ENCODE measurements at regions not wholly inside any gene's neighbourhood (a gene's known extent, or its start where the extent isn't known, plus 50 kb on each side); places are given as distances from the start of the nearest gene placed in this dataset.

DNA sequence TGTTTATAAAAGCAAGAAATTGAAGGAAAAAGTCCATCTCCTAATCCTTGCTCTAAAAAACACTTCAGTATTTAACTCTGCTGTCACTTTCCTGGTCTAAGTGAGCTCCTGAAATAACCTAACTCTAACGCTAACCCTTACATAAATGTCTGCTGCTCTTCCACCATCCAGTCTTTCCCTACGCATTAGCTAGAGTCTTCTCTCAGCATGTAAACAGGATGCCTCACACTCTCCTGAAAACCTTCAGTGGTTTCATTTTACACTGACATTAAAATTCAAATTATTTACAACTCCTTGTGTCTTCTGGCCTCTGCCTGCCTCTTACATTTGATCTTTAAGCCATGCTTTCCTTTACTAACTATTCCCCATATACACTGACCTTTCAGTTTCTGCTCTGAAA, 697.6 kb upstream of the CXADR start:
- no peak for DNase-seq (ENCODE audit: low read depth in 2 of 2)

DNA sequence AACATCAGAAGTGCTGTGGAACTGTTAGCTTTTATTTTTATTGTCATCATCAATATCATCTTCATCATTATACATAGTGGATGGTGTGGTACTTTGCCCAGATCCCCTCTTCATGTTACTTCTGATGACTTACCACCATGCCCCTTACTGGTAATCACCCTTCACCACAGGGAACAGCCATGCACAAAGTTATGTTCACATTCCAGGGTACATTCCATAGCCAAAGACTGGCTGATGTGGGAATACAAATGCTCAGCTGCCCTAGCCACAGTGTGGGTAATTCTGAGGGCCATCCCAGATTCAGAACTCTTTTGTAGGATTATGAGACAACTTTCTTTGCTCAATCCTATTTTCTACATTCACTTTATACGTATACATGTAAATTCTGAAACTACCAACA, 691.3 kb upstream of the CXADR start:
- no peak for DNase-seq (ENCODE audit: low read depth in 2 of 2)

DNA sequence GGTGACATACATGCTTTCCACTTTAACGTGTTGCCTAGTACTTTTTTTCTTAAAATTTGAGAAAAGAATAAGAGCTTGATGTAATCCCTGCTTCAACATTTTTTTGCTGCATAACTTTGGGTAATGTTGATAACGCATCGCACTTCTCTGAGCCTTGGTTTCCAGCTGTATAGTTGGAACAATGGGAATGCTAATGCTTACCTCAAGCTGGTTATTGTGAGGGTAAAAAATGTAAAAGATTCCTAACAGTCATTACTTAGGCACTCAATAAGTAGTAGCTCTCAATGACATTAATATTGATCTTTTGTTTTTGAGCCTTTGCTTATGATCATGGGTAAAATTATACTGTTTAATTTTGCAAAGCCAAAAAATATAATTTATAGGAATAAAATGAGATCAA, 683.3 kb upstream of the CXADR start:
- no peak for DNase-seq (ENCODE audit: low read depth in 2 of 2)

DNA sequence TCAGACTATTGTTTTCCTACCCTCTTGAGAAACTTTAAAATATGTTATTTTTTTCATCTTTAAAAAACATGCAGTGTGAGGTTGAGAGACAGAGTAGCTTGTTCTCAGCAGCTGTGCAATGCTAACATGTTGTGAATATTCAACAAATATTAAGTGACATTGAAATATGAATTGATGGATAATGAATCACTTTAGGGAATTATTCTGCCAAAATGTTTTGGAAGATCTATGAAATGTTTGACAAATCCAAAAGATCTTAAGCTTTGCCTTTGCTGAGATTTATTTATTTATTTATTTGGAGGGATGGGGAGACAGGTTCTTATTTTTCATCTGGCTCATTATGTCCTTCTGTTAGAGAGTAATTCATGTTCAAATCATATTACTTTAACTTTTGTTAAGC, 680.1 kb upstream of the CXADR start:
- DNase-seq (ENCODE audit: low read depth in 2 of 2) = no peak

DNA sequence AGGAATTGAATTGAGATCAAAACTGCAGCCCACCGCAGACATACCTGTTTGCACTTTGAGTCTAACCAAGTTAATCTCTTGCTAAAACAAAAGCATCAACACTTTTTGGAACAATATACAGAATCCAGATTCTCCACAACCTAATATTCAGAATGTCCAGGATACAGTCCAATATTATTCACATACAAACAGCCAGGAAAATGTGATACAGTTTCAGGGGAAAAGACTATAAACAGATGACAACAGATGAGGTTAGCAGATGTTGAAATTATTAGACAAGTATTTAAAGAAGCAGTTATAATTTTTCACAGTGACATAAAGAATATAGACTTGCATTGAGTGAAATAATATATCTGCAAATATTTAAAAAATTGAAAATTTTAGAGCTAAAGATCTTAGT, 678.1 kb upstream of the CXADR start:
- no peak for DNase-seq (ENCODE audit: low read depth in 2 of 2)

DNA sequence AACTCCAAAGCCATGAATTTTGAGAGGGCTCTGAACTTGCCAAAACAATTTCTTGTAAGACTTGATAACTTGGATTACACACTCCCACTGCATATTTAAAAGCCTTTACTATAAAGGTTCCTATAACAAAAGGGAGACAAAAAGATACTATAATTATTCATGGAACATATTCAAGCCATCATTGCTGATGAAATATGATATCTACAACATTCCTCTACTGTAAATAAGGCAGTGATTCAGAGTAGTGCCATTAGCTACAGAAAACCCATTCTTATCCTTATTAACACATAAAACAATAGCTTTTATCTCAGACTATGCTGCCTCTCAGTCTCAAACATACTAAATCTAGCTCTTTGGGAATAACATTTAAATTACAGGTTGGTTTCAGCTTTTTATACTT, 675.5 kb upstream of the CXADR start:
- DNase-seq (ENCODE audit: low read depth in 2 of 2) = no peak

DNA sequence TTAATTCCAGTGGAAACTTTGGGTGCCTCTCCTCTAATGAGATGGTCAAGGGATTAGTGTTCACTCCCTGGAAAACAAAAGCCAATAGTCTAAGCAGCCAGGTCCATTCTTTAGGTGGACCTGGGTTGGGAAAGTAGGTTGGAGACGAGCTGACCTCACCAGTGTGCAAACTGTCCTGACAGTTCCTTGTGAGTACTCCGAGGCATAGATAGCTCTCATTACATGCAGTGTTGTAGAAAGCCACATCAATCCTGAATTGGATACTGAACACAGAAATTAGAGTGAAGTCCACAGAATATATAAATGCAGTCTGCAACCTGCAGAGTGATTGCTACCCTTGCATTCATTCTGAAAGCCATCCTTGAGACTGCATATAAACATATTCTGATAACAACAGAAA, 675.1 kb upstream of the CXADR start:
- DNase-seq (ENCODE audit: low read depth in 2 of 2) = no peak

DNA sequence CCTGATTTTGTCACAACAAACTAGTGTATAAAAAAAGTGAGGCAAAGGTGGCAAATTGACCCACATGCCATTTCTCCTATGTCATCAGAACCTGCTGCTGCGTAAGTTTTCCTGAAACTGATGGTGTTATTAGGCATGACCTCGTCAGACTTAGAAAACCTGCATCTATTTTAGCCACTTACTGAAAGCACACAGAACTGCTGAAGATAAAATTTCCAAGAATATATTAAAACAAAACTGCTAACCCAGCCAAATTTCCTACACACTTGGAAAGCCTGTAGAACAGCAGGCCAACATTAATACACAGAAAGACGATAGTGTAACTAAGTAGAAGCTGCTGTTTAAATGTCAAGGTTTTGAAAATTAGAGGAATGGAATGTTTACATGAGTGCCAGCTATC, 674.5 kb upstream of the CXADR start:
- DNase-seq (ENCODE audit: low read depth in 2 of 2) = no peak

DNA sequence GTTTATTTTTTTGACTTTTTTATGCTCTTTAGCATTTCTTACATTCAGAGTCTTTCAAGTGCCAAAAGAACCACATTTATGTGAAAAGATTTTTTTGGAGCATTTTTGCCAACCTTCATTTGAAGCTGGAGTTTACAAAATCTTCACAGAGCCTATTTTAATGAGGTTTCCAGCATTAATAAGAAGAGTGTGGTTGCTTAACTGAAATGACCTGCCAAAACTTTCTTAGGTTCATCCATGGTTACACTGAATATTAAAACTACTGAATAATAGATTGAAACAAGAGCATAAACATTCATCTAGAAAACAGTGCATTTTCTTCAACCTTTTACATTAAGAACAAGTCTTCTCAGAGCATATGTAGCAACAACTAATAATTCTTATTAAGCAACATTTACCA, 672.3 kb upstream of the CXADR start:
- DNase-seq (ENCODE audit: low read depth in 2 of 2) = no peak

DNA sequence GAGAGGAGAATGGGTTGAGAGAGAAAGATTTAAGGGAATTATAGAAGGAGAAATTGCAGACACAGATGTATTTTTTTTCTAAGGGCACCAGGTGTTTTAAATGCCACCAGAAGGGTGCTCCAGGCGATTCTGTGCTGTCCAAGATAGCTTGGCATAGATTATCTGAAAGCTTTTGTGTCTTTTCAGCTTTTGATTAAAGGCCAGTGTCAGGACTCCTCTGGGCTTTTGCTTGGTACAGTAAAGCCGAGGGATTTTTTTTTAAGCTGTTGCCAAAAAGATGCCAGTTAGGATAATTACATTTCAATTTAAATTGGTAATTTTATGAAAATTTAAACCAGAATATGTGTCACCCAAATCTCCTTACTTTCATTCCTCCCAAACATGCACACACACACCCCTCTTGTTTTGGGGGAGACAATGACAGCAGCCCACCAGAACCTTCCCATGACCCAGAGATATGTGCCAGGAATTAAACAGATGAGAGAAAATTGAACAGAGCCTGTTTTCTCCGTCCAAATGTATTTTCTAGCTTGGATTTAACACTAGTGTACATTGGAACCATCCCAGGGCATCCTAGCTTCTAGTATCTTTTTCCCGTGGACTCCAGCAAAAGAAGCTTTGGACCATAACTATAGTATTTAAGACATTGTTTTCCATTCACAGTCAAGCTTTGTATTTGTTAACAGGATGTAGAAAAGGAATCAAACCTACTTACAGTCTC, 670.7 kb upstream of the CXADR start:
- DNase-seq (ENCODE audit: low read depth in 2 of 2) = no peak

DNA sequence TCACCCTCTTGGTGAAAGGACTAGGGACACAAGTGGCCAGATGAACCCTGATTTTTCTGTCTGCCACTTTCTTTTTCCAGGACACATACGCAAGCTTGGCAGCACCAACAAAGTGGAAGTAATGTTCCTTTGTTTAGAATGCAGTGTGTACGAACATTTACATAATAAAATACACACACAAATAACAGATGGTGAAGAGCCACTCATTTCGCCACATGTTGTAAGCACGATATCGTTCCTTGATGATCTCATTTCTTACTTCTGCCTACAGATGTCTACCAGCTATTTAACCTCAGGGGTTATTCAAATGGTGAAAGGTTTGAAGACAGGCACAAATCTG, 670.2 kb upstream of the CXADR start:
- DNase-seq (ENCODE audit: low read depth in 2 of 2) = no peak

DNA sequence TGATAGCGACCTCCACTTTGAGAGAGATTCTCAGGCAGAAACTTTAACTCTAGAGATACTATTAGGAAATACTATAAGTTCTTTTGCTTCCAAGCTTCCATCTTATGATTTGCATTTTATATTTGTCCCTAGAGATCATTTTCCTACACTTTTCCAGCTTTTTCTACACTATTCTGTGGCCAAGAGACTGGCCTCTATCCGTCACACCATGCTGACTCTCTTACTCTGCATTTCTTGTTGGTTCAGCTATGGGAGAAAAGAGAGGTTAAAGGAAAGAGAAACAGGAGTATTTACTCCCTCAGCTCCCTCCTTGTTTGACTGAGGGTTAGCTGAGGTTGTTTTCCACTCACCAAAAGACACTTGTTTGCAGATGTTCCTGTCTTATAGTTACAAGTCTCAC, 665.6 kb upstream of the CXADR start:
- DNase-seq (ENCODE audit: low read depth in 2 of 2) = no peak

DNA sequence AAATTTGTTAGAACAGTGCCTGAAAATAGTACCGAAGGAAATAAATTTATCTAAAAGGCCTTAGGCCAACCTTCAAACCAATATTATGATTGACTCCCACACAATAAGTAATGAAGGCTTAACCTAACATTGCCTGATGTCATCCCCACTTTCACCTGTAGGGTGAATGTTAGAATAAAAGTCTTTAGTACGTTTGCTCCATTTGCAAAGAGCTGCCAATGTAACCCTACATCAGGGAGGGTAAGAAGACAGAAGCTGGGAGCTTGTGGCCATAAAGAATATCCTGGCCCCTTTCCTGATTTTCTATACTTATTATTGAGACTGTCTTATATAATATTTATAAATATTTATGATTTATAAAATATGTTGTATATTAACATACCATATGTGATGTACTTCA, 661.8 kb upstream of the CXADR start:
- DNase-seq (ENCODE audit: low read depth in 2 of 2) = no peak

DNA sequence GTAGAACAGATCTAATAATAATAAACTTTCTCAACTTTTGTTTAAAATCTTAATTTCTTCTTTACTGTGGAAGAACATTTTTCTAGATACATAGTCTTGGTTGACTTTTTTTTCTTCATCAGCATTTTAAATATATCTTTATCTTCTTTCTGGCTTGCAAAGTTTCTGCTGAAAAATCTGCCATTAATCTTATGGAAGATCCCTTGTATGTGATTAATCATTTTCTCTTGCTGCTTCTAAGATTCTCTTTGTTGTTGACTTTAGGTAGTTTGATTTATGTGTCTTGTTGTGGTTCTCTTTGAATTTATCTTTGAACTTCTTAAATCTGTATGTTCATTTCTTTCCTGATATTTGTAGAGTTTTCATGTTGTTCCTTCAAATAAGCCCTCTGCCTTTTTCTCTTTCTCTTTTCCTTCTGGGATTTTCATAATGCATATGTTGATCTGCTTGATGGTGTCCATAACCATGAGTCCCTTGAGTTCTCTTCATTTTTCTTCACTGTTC, 657.6 kb upstream of the CXADR start:
- no peak for DNase-seq (ENCODE audit: low read depth in 2 of 2)

DNA sequence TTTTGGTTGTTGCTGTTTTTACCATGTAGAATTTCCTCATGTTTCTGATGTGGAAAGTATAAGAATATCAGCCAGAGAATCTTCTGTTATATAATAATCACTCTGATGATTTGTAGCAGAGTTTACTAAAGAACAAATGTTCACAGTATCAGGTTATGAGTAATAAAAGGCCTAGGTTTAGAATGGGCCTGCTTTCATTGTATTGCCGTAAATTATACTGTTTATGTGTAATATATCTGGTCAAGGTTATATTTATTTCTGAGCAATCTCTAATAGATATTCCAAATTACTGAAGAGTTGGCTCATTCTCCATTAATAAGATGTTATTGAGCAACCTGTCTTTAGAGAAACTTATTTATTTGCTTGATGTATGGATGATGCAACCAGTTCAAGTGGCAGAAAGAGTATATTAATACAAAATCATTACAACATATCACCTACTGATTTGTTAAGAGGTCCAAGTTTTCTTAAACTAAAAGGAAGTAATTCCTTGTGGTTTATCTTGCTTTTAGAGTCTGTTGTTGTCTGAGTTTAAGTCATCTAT, 649.4 kb upstream of the CXADR start:
- no peak for DNase-seq (ENCODE audit: low read depth in 2 of 2)

DNA sequence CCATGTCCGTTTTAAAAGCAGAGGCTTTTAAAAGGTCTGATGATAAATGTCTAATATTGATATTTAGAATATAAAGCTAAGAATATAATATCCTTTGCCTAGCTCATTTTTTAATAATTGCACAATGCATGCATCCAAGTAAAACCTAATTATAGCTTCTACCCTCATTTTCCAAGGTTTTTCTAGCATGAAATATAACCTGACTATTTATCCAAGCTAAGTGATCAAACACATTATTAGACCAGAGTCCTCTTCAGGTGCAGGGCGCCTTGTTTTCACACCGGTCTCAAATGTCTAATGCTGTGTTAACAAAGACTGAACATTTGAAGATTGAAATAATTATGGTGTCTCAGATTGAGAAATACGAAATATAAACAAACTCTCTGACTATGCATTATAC, 648.9 kb upstream of the CXADR start:
- DNase-seq (ENCODE audit: low read depth in 2 of 2) = no peak

DNA sequence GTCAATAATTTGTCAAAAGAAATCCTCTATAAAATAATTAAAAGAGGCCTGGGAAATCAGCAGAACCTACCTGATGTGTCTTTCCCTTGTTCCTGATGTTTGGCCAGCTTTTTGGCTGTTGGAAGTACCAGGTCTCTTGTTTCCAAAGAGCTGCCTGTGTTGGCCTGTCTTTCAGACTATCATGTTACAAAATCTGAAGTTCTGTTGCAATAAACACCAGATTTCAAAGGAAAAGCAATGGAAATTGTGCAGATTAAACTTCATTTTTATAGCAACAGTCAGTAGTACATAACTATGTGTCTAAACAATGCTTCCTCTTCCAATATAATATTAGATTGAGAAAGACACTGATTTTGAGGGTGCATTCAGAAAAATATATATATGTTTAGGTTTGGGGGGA, 647.2 kb upstream of the CXADR start:
- no peak for DNase-seq (ENCODE audit: low read depth in 2 of 2)

DNA sequence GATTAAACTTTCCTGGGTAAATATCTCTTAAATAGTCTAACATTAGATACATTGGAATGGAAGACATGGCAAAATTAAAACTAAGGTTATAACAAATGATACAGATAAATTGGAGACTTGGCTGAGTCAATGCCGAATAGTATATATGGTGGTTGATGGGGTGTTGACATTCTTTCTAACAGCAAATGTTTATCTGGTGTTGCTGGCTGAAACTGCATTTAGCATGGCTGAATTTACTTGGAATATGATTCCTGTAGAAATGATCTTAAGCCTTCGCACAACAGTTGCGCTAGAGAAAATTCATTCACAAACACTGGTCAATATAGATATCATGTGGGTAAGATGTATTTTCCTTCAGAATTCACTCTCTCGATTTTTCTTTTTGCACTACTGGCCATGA, 646.0 kb upstream of the CXADR start:
- no peak for DNase-seq (ENCODE audit: low read depth in 2 of 2)

DNA sequence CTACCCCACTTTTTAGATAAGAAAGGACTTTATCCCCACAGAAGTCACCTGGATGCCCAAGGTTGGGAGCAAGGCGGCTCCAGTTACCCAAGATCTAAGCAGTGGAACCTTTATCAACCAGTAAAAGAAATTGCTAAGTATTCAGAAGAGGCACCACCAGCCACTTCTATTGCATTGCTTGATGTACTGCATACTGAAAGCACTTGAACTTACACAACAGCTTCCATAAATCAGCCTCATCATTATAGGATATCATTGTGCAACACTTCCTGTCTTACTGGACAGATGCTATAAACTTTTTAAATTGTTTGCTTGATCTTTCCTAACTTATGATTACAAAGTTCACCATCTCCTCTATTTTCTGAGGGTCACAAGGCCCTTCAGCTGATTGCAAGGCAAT, 642.7 kb upstream of the CXADR start:
- DNase-seq (ENCODE audit: low read depth in 2 of 2) = no peak

DNA sequence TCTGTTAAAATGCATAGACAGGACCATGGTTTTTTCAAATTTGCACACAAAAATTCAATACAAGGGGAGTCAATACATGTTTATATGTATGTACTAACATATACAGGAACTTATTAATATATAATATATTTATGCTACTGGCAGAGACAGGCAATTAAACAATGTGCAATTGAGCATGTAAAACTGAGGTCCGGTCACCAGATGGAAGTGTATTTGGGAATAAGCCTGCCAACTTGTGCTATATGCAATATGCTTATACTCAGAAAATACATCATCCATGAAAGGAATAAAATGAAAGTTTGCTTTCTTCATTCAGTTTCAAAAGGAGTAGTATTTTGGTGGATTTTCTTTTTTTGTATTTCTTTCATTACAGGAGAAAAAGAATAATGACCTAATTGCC, 640.2 kb upstream of the CXADR start:
- DNase-seq (ENCODE audit: low read depth in 2 of 2) = no peak

DNA sequence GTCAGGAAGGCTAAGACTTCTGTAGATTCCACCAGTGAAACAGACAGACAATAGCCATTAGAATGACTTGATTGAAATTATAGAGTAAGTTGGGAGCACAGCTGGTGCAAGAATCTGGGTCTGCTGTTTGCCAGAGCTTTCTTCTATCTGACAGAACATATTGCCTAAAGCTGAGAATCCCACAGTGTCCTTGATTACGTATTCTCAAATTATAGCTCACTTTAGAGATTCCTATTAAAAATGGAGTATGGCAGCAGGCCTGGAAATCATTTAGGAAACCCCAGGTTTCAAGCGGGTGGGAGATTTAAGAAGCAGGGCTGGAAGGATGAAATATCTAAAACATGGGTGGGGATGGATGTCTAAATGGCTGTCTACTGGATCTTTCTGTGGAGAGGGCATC, 639.7 kb upstream of the CXADR start:
- DNase-seq (ENCODE audit: low read depth in 2 of 2) = no peak

DNA sequence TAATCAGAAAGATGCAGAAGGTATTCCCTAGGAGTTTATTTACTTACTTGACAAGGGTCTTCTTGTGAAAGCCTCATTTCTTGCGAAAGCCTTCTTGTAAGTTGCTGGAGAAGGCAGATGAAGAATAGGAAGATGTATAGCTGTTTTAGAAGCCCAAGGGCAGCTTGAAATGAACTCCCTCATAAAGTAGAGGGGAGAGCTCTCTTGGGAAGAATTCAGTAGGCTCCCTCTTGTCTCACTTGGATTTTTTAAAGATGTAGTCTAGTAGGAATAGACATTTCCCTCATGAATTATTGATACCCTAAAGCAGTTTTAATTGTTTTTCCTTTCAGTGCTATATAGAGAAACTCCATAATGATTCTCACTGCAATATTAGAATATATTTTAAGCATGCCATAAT, 639.2 kb upstream of the CXADR start:
- no peak for DNase-seq (ENCODE audit: low read depth in 2 of 2)

DNA sequence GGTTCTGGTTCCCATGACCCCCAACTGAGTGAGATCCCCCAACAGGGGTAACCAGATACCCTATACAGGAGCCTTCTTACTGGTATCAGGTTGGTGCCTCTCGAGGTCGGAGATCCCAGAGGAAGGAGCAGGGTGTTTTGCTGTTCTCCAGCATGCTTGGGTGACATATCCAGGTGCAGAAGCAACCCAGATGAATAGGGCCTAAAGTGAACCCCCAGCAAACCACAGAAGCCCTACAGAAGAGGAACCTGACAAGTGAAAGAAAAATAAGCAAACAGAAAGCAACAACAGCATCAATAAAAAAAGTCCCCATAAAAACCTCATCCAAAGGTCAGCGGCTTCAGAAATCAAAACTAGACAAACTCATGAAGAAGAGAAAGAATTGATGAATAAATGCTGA, 633.4 kb upstream of the CXADR start:
- no peak for DNase-seq (ENCODE audit: low read depth in 2 of 2)

DNA sequence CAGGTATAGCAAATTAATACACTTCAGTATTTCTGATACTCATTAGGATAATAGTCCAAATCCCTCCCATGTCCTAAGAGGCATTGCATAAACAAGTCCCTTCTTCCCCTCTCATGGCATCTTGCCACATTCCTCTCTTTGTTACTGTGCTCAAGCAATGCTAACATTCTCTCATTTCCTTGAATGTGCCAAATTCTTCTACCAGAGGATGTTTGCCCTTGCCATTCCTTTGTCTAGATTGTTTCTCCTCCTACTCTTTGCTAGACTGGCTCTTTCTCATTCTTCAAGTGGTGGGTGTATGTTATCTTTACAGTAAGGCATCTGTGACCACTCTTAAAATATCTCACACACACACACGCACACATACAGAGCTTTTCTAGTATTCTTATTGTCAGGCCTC, 621.0 kb upstream of the CXADR start:
- no peak for DNase-seq (ENCODE audit: low read depth in 2 of 2)

Measured in stimulated activated CD8-positive, alpha-beta memory T cell treated with anti-CD3 and anti-CD28 coated beads, Interleukin-2, amount 100 ng/mL, for 1 hour (primary cell).